ENCODE measurements at regions not wholly inside any gene's neighbourhood (a gene's known extent, or its start where the extent isn't known, plus 50 kb on each side); places are given as distances from the start of the nearest gene placed in this dataset.

GRCh38 chr15:61411902-61412510 is 182.9 kb upstream of the RORA start:
- POLR2A ChIA-PET, result no interaction called here
- no peak for DNase-seq (ENCODE audit: extremely low spot score)
- CTCF ChIA-PET, result no interaction called here
- TF ChIP-seq L3MBTL2 (conservative IDR thresholded peaks at IDR 0.05), result no peak
- TF ChIP-seq FOXM1 (IDR thresholded peaks at IDR 0.05; ENCODE audit: borderline replicate concordance), result no peak
- TF ChIP-seq SUZ12 (IDR thresholded peaks at IDR 0.05), result no peak
- TF ChIP-seq ARNT (IDR thresholded peaks at IDR 0.05), result no peak
- TF ChIP-seq, protein P1, sequence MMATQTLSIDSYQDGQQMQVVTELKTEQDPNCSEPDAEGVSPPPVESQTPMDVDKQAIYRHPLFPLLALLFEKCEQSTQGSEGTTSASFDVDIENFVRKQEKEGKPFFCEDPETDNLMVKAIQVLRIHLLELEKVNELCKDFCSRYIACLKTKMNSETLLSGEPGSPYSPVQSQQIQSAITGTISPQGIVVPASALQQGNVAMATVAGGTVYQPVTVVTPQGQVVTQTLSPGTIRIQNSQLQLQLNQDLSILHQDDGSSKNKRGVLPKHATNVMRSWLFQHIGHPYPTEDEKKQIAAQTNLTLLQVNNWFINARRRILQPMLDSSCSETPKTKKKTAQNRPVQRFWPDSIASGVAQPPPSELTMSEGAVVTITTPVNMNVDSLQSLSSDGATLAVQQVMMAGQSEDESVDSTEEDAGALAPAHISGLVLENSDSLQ (IDR thresholded peaks at IDR 0.05), result no peak
- TF ChIP-seq HDGF (IDR thresholded peaks at IDR 0.05; ENCODE audit: borderline replicate concordance), result no peak
- no peak for TF ChIP-seq BHLHE40 (IDR thresholded peaks at IDR 0.05; ENCODE audit: borderline replicate concordance)
- TF ChIP-seq FOXK2 (IDR thresholded peaks at IDR 0.05), result no peak
- TF ChIP-seq ELF4 (IDR thresholded peaks at IDR 0.05), result no peak
- TF ChIP-seq CTBP1 (IDR thresholded peaks at IDR 0.05; ENCODE audit: borderline replicate concordance), result no peak
- no peak for TF ChIP-seq NFRKB (IDR thresholded peaks at IDR 0.05)
- TF ChIP-seq TARDBP (IDR thresholded peaks at IDR 0.05), result no peak
- TF ChIP-seq SP1 (IDR thresholded peaks at IDR 0.05), result no peak
- TF ChIP-seq LEF1 (IDR thresholded peaks at IDR 0.05; ENCODE audit: borderline replicate concordance), result no peak

- POLR2A ChIA-PET, result no interaction called here
- DNase-seq (ENCODE audit: extremely low spot score), result no peak
- CTCF ChIA-PET, result no interaction called here
- TF ChIP-seq, protein P1 (IDR thresholded peaks at IDR 0.05), result no peak
- TF ChIP-seq HDGF (IDR thresholded peaks at IDR 0.05; ENCODE audit: borderline replicate concordance), result no peak
- no peak for TF ChIP-seq L3MBTL2 (conservative IDR thresholded peaks at IDR 0.05)
- TF ChIP-seq SP1 (IDR thresholded peaks at IDR 0.05), result no peak
- no peak for TF ChIP-seq BHLHE40 (IDR thresholded peaks at IDR 0.05; ENCODE audit: borderline replicate concordance)
- TF ChIP-seq FOXM1 (IDR thresholded peaks at IDR 0.05; ENCODE audit: borderline replicate concordance), result no peak
- no peak for TF ChIP-seq ARNT (IDR thresholded peaks at IDR 0.05)
- TF ChIP-seq ZNF384 (IDR thresholded peaks at IDR 0.05), result no peak
- TF ChIP-seq ELF4 (IDR thresholded peaks at IDR 0.05), result no peak
- no peak for TF ChIP-seq FOXK2 (IDR thresholded peaks at IDR 0.05)
- TF ChIP-seq CTBP1 (IDR thresholded peaks at IDR 0.05; ENCODE audit: borderline replicate concordance), result no peak
Measured at GRCh38 chr15:61410662-61411061, 181.6 kb upstream of the RORA start.

- POLR2A ChIA-PET, result no interaction called here
- no peak for TF ChIP-seq L3MBTL2 (conservative IDR thresholded peaks at IDR 0.05)
- TF ChIP-seq FOXK2 (IDR thresholded peaks at IDR 0.05), result no peak
- TF ChIP-seq, protein P1 (IDR thresholded peaks at IDR 0.05), result no peak
- no peak for TF ChIP-seq LEF1 (IDR thresholded peaks at IDR 0.05; ENCODE audit: borderline replicate concordance)
- no peak for TF ChIP-seq CTBP1 (IDR thresholded peaks at IDR 0.05; ENCODE audit: borderline replicate concordance)
- no peak for TF ChIP-seq BHLHE40 (IDR thresholded peaks at IDR 0.05; ENCODE audit: borderline replicate concordance)
- no peak for DNase-seq (ENCODE audit: extremely low spot score)
- CTCF ChIA-PET, result no interaction called here
Measured at GRCh38 chr15:61404567-61404966, 175.5 kb upstream of the RORA start.

DNA sequence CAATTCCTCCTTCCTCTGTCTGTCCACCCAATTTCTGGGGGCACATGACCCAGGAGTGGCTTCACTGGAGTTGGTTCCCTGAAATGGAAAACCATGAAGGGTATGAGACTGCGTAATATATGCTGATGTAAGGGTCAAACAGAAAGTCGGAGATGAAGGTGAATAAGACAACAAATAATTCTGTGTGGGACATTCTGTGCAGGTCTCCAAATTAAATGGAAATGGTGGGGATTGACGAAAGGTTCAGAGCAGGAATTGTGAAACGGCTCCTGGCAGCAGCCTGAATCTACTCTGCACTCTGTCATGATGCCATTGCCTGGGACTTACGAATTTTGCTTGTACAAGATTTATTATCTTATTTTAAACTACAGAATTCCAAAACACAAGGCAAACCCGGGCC is 174.8 kb upstream of the RORA start:
- TF ChIP-seq TARDBP (IDR thresholded peaks at IDR 0.05), result no peak
- DNase-seq (ENCODE audit: extremely low spot score), result no peak
- POLR2A ChIA-PET, result no interaction called here
- CTCF ChIA-PET, result no interaction called here

DNA sequence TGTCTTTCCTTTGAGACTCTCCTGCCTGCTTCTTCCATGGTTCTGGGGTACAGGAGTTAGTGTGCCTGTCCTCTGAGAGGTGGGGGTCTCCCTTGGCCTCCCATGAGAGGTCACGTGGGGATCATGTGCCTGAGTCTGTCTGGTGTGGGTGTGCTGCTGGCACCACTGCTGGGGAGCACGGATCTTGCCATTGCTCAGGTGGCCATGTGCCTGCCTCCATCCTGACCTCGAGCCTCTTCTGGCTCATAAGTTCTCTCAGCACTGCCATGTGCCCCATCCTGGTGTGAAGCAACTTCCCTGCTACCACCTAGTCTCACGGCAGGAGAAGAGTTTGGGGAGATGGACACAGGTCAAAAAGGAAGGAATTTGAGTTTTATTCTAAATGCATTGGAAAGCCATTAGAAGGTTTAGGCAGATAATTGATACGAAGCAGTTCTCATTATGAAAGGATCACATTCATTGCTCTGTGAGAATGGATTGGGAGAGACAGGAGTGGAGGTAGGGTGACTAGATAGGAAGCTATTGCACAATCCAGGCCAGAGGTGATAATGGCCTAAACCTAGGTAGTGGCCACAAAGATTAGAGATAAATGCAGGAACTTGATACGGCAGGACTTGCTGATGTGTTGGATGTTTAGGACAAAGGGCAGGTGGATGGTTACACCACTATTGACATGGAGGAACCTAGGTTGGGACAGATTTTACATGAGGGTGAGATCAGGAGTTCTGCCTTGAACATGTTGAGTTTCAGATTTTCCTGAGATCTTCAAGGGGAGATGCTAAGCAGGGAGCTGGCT is 173.0 kb upstream of the RORA start:
- CTCF ChIA-PET, result no interaction called here
- POLR2A ChIA-PET, result no interaction called here
- no peak for TF ChIP-seq ZNF384 (IDR thresholded peaks at IDR 0.05)
- TF ChIP-seq L3MBTL2 (conservative IDR thresholded peaks at IDR 0.05), result no peak
- no peak for TF ChIP-seq FOXA1 (IDR thresholded peaks at IDR 0.05)
- DNase-seq (ENCODE audit: extremely low spot score), result no peak

GRCh38 chr15:61398310-61398709 is 169.2 kb upstream of the RORA start:
- TF ChIP-seq SP1 (IDR thresholded peaks at IDR 0.05) (no peak), HDGF (IDR thresholded peaks at IDR 0.05; ENCODE audit: borderline replicate concordance) (no peak), SUZ12 (IDR thresholded peaks at IDR 0.05) (no peak), FOXK2 (IDR thresholded peaks at IDR 0.05) (no peak), ZNF384 (IDR thresholded peaks at IDR 0.05) (no peak), LEF1 (IDR thresholded peaks at IDR 0.05; ENCODE audit: borderline replicate concordance) (no peak), FOXA1 (IDR thresholded peaks at IDR 0.05) (no peak), L3MBTL2 (conservative IDR thresholded peaks at IDR 0.05) (no peak), CTBP1 (IDR thresholded peaks at IDR 0.05; ENCODE audit: borderline replicate concordance) (no peak), ARNT (IDR thresholded peaks at IDR 0.05) (no peak), NFRKB (IDR thresholded peaks at IDR 0.05) (no peak), BHLHE40 (IDR thresholded peaks at IDR 0.05; ENCODE audit: borderline replicate concordance) (no peak), FOXM1 (IDR thresholded peaks at IDR 0.05; ENCODE audit: borderline replicate concordance) (no peak), TARDBP (IDR thresholded peaks at IDR 0.05) (no peak), ELF4 (IDR thresholded peaks at IDR 0.05) (no peak)
- TF ChIP-seq, protein P1 (IDR thresholded peaks at IDR 0.05), result no peak
- CTCF ChIA-PET, result no interaction called here
- POLR2A ChIA-PET, result no interaction called here
- no peak for DNase-seq (ENCODE audit: extremely low spot score)

Data from HEK293T (cell line).